Suprapubic skin (tissue), 3 donors: ENCODE measurements at regions not wholly inside any gene's neighbourhood (a gene's known extent, or its start where the extent isn't known, plus 50 kb on each side); places are given as distances from the start of the nearest gene placed in this dataset.

Experiments
- CTCF ChIP-seq, 2 donors: fragments of 200-600 bp in 1 of 2; fragments of 450-650 bp in 1 of 2; sonication (generic) in 1 of 2; IDR thresholded peaks; one replicate each; pipeline ENCODE4 v1.5.1; 2016 to 2019; ENCODE audit warnings: antibody characterized with exemption in 2 of 2, mild to moderate bottlenecking in 1 of 2, moderate library complexity in 1 of 2
- POLR2AphosphoS5 ChIP-seq, 3 donors: sonication (generic); formaldehyde crosslinking; IDR thresholded peaks; one replicate each; pipeline ENCODE4 v1.6.1; 2017; ENCODE audit warnings: antibody characterized with exemption in 3 of 3

GRCh38 chr2:129857200-129857599, 122.3 kb upstream of the RAB6C start:
- TF ChIP-seq POLR2AphosphoS5 (IDR thresholded peaks at IDR 0.05) (no peak), CTCF (IDR thresholded peaks at IDR 0.05) (no peak)
